ENCODE measurements at regions not wholly inside any gene's neighbourhood (a gene's known extent, or its start where the extent isn't known, plus 50 kb on each side); places are given as distances from the start of the nearest gene placed in this dataset.

DNA sequence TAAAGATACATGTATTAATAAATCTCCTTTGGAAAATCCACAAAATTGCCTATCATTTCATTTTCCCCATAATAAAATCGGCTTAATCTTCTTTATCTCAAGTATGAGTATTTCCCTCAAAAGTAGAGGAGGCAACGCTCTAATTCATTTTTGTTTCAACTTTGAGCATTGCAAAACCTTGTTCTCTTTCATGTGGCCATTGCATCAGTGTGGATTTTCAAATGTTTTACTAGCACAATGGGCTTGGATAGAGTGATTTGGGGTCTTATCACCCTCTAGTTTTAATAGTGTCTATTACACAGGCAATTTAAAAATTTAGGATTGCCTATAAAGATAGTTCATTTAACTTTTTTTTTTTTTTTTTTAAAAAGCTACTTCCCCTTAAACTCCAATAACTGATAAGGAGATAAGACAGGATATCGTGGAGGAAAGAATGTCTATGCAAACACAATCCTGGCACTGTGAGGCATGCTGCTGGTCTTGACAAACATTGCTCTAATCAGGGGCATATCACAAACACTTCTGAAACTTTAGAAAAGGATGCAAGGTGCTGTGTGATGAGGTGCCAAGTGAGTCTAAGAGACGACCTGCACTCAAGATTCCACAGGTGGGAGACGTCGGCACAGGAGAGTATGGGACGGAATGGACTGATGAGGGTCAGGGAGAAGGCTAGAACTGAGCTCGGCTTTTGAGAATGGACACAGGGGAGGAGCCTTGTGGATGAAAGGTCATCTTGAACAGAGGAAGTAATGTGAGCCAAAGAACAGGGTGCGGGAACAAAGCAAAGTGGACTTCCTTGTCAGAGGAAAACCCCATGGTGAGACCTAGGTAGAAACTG, 199.7 kb downstream of the IRS2 start:
- TF ChIP-seq, protein P1, sequence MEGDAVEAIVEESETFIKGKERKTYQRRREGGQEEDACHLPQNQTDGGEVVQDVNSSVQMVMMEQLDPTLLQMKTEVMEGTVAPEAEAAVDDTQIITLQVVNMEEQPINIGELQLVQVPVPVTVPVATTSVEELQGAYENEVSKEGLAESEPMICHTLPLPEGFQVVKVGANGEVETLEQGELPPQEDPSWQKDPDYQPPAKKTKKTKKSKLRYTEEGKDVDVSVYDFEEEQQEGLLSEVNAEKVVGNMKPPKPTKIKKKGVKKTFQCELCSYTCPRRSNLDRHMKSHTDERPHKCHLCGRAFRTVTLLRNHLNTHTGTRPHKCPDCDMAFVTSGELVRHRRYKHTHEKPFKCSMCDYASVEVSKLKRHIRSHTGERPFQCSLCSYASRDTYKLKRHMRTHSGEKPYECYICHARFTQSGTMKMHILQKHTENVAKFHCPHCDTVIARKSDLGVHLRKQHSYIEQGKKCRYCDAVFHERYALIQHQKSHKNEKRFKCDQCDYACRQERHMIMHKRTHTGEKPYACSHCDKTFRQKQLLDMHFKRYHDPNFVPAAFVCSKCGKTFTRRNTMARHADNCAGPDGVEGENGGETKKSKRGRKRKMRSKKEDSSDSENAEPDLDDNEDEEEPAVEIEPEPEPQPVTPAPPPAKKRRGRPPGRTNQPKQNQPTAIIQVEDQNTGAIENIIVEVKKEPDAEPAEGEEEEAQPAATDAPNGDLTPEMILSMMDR (conservative IDR thresholded peaks at IDR 0.05 in 1 of 2, IDR thresholded peaks at IDR 0.05 in 1 of 2; ENCODE audit: extremely low read depth in 1 of 2, insufficient read depth in 1 of 2, low read depth in 1 of 2, low read length in 2 of 2) = no peak
- TF ChIP-seq EZH2 (IDR thresholded peaks at IDR 0.05; ENCODE audit: borderline replicate concordance, low read length) = no peak

Measured in mammary epithelial cell (primary cell).